ENCODE measurements at regions not wholly inside any gene's neighbourhood (a gene's known extent, or its start where the extent isn't known, plus 50 kb on each side); places are given as distances from the start of the nearest gene placed in this dataset.

DNA sequence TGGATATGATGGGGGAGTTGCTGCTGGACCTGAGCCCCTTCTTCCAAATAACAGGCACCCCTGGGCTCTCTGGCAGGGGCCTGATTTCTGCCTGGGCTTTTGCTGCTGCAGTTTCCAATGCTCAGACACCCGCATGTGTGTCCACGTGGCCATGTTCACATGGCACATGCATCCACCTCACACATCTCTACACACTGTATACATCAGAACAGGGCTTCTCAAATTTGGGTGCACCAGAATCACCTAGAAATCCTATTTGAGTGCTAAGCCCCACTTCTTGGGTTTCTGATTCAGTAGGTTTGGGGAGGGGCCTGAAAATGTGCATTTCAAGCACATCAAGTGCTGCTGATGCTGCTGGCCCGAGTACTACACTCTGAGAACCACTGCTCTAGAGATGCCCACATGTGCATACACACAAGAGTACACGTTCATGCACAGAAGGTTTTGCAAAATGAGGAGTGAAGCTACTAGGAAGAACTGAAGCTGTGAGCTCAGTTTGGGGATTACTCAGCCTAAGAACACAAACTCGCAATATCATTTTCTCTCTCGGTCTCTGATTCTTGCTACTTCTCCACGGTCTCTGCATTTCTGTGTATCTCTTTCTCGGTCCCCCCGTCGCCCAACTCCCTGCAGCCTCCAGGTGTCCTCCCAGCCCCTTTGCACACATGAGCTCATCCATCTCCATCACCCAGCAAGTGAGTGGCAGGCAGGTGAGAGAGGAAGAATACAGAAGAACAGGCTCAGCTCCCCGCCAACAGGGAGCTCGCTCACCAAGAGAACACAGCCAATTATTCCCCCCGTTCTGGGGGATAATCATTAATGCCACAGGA lies 97.0 kb downstream of the PCDH1 start:
- H3K9ac ChIP-seq (replicated peaks in 1 of 4; ENCODE audit: extremely low read depth in 1 of 4, low read depth in 3 of 4, low read length in 3 of 4): no peak overlapping the region
- no peaks in the 10 kb centered on the region for H3K36me3 ChIP-seq (ENCODE audit: control insufficient read depth in 2 of 4, insufficient read depth in 4 of 4, low read length in 3 of 4)
- no peak overlapping the region for H3K4ac ChIP-seq (replicated peaks; ENCODE audit: insufficient read length, low read depth, low read length)
- H2AK5ac ChIP-seq (ENCODE audit: low read depth, low read length): no peak overlapping the region
- H2BK5ac ChIP-seq (ENCODE audit: low read depth, low read length): no peak overlapping the region
- H3K4me2 ChIP-seq (ENCODE audit: insufficient read depth in 1 of 2, low read depth in 2 of 2, low read length in 2 of 2): no peak overlapping the region
- FAIRE-seq (no peak), DNase-seq (ENCODE audit: low read depth in 1 of 2, low spot score in 2 of 2) (no peak)
- WGBS, 2 experiments (ENCODE audit: extremely low coverage in 1 of 2, insufficient coverage in 1 of 2, insufficient read length in 1 of 2, insufficient replicate concordance in 2 of 2, low coverage in 1 of 2, low lambda C conversion rate in 2 of 2, missing lambda C conversion rate in 1 of 2): 77% methylated on average over 13 of the region's 13 CpGs; no CpG with 5 or more reads in 1 of the 2 experiments
- H3K23me2 ChIP-seq (ENCODE audit: low read depth, low read length): no peaks in the 10 kb centered on the region; the same call in 1 of the 2 replicates
- POLR2A ChIA-PET (ENCODE audit: partially characterized antibody): interaction anchor here (0.8 to 1.4 kb wide), 8 partner anchors 9 to 95 kb away, joined by 3 to 5 read pairs (median 3); no protein-coding TSS in a partner anchor
- no peaks in the 10 kb centered on the region for H3K9me3 ChIP-seq (ENCODE audit: insufficient read depth in 2 of 2, low read depth in 1 of 2, low read length in 1 of 2)
- no peaks in the 10 kb centered on the region for H3K27me3 ChIP-seq (replicated peaks in 1 of 4; ENCODE audit: control insufficient read depth in 3 of 4, extremely low read depth in 1 of 4, insufficient read depth in 3 of 4, low read length in 3 of 4)
- no peaks in the 10 kb centered on the region for H3K79me1 ChIP-seq (ENCODE audit: low read depth, low read length)
- H3K23ac ChIP-seq (ENCODE audit: insufficient read length): no peak overlapping the region
- H4K8ac ChIP-seq (ENCODE audit: extremely low read depth, insufficient read depth, low read length): no peak overlapping the region
- no peak overlapping the region for H3K27ac ChIP-seq (ENCODE audit: low read depth, low read length)
- H2BK15ac ChIP-seq (ENCODE audit: low read length): peak overlapping the region; percentile 67; the same call in 1 of the 2 replicates
- no peaks in the 10 kb centered on the region for H3K79me2 ChIP-seq (ENCODE audit: control insufficient read depth in 1 of 2, insufficient read depth in 2 of 2, low read length in 2 of 2)
- no peak overlapping the region for H3K14ac ChIP-seq (ENCODE audit: insufficient read length)
- TF ChIP-seq TCF12 (IDR thresholded peaks at IDR 0.05; ENCODE audit: low read depth, low read length) (no peak), RAD21 (IDR thresholded peaks at IDR 0.05 in 1 of 2, conservative IDR thresholded peaks at IDR 0.05 in 1 of 2; ENCODE audit: low read depth in 2 of 2, low read length in 2 of 2) (peak; percentile 38 to 41; a peak in 3 of 4 replicates), EP300 (IDR thresholded peaks at IDR 0.05; ENCODE audit: borderline replicate concordance in 1 of 2, low read depth in 2 of 2, low read length in 2 of 2) (no peak)
- TF ChIP-seq, protein P1, sequence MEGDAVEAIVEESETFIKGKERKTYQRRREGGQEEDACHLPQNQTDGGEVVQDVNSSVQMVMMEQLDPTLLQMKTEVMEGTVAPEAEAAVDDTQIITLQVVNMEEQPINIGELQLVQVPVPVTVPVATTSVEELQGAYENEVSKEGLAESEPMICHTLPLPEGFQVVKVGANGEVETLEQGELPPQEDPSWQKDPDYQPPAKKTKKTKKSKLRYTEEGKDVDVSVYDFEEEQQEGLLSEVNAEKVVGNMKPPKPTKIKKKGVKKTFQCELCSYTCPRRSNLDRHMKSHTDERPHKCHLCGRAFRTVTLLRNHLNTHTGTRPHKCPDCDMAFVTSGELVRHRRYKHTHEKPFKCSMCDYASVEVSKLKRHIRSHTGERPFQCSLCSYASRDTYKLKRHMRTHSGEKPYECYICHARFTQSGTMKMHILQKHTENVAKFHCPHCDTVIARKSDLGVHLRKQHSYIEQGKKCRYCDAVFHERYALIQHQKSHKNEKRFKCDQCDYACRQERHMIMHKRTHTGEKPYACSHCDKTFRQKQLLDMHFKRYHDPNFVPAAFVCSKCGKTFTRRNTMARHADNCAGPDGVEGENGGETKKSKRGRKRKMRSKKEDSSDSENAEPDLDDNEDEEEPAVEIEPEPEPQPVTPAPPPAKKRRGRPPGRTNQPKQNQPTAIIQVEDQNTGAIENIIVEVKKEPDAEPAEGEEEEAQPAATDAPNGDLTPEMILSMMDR (IDR thresholded peaks at IDR 0.05; ENCODE audit: control extremely low read depth in 1 of 3, insufficient read depth in 1 of 3, low read depth in 1 of 3, low read length in 3 of 3): peak; percentile 8 to 21 (median 12); a peak in 3 of 4 replicates
- H2BK20ac ChIP-seq (ENCODE audit: low read length): no peak overlapping the region
- H3K18ac ChIP-seq (ENCODE audit: extremely low read depth, low read length): no peak overlapping the region
- no peak overlapping the region for H4K91ac ChIP-seq (replicated peaks; ENCODE audit: insufficient read length, low read length)
- no peak overlapping the region for H3K4me3 ChIP-seq (ENCODE audit: extremely low read depth in 1 of 4, insufficient read depth in 2 of 4, low read depth in 3 of 4, low read length in 4 of 4)
- H4K5ac ChIP-seq (ENCODE audit: insufficient read length, low read depth, low read length): no peak overlapping the region
- H2AFZ ChIP-seq (ENCODE audit: low read length): no peak overlapping the region
- CTCF ChIA-PET (ENCODE audit: partially characterized antibody): interaction anchor here (0.7 to 5.7 kb wide), 33 partner anchors 8 to 442 kb away, joined by 3 to 41 read pairs (median 4); partner anchors contain the start of gene PCDH1
- H3K56ac ChIP-seq (replicated peaks; ENCODE audit: insufficient read length, low read depth, low read length): no peak overlapping the region
- no peak overlapping the region for H2BK120ac ChIP-seq (replicated peaks; ENCODE audit: low read depth, low read length)
- no peak overlapping the region for H2BK12ac ChIP-seq (ENCODE audit: low read depth, low read length)
- H4K20me1 ChIP-seq (replicated peaks in 1 of 2; ENCODE audit: control insufficient read depth in 1 of 2, insufficient read depth in 2 of 2, low read length in 2 of 2): no peaks in the 10 kb centered on the region
- peaks cover 0 to 18% (median 9%) of the 10 kb centered on the region in 4 experiments; a peak in 6 of 7 replicates for H3K4me1 ChIP-seq (replicated peaks in 1 of 4; ENCODE audit: control insufficient read depth in 3 of 4, insufficient read depth in 4 of 4, low read length in 3 of 4)

Data from H1 (cell line).